Activated T-cell treated with anti-CD3 and anti-CD28 coated beads, Interleukin-2, amount 50 U/mL, for 72 hours (primary cell): ENCODE measurements at regions not wholly inside any gene's neighbourhood (a gene's known extent, or its start where the extent isn't known, plus 50 kb on each side); places are given as distances from the start of the nearest gene placed in this dataset.
A peak's percentile ranks its signal among the peaks of the same experiment; 100 is the strongest.

ENCODE experiments used
- ATAC-seq, 2 donors: fragments of 150-1000 bp; cut with Tn5 transposase; replicated peaks in 1 of 2; 2 replicates each; pipeline ENCODE4 v1.10.0; 2021; ENCODE audit warnings: moderate library complexity in 2 of 2, mild to moderate bottlenecking in 1 of 2
- DNase-seq, 2 donors: peaks; one replicate each; pipeline ENCODE4 v3.0.0; 2021 to 2022; ENCODE audit warnings: mixed read lengths in 1 of 2
- H3K27ac Mint-ChIP-seq: one replicate; pipeline ENCODE4 v1.8.0; 2022; ENCODE audit warnings: mild to moderate bottlenecking, moderate library complexity, mixed read lengths
- H3K27me3 Mint-ChIP-seq: one replicate; pipeline ENCODE4 v1.8.0; 2022; ENCODE audit warnings: low read depth, mixed read lengths
- H3K36me3 Mint-ChIP-seq, 2 donors: one replicate each; pipeline ENCODE4 v1.8.0; 2022; ENCODE audit warnings: mixed read lengths in 2 of 2, mild to moderate bottlenecking in 1 of 2; ENCODE audit not compliant: insufficient read depth in 2 of 2
- H3K4me1 Mint-ChIP-seq: one replicate; pipeline ENCODE4 v1.8.0; 2022; ENCODE audit warnings: low read depth, mixed read lengths
- H3K4me3 Mint-ChIP-seq, 2 donors: one replicate each; pipeline ENCODE4 v1.8.0; 2022; ENCODE audit warnings: mild to moderate bottlenecking in 2 of 2, mixed read lengths in 2 of 2, moderate library complexity in 2 of 2
- H3K9me3 Mint-ChIP-seq, 2 donors: one replicate each; pipeline ENCODE4 v1.8.0; 2022; ENCODE audit warnings: mixed read lengths in 2 of 2

DNA sequence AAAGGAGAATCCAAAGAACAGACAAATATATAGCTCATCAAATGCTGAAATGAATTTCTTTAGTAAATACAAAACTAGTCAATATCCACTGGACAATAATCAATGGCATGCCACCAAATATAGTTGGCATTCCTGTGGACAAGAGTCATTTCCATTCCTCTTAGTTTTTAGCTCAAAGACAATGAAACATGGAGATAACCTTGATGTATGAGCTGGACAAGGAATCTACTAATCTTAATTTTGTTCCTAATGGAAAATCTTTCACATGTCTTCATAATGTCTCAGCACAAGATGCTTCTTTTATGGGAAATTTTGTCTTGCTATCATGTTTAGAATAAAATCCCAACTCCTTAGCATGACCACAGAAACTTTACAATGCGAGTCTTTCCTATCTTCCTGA, 87.8 kb downstream of the PFDN4 start:
- no peaks in the 10 kb centered on the region for H3K36me3 Mint-ChIP-seq
- ATAC-seq (no peak), DNase-seq (no peak)
- no peaks in the 10 kb centered on the region for H3K9me3 Mint-ChIP-seq
- no peak overlapping the region for H3K4me3 Mint-ChIP-seq
- no peak overlapping the region for H3K27ac Mint-ChIP-seq
- peaks cover 16% of the 10 kb centered on the region for H3K4me1 Mint-ChIP-seq
- H3K27me3 Mint-ChIP-seq, result peaks cover 54% of the 10 kb centered on the region

DNA sequence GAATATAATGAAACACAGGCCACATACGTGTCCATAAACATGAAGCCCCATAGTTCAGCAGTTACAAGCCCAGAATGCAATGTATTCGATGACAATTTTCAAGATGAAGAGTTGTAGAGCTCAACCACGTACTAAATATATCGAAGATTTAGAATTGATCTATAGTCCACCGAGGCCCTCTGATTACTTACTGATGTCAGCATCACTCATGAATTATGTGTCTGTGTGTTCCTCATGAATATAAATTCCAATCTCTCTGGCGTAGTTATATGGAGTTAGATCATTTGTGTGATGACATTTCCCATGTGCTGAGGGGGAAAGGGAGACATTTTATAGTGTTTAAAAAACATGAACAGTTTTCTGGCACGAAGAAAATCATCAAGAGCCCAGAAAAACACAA, 97.5 kb downstream of the PFDN4 start:
- Mint-ChIP-seq H3K27me3 (peaks cover 39% of the 10 kb centered on the region), H3K36me3 (no peaks in the 10 kb centered on the region), H3K9me3 (no peaks in the 10 kb centered on the region), H3K4me1 (peaks cover 10% of the 10 kb centered on the region), H3K27ac (no peak overlapping the region), H3K4me3 (no peak overlapping the region)
- DNase-seq (no peak), ATAC-seq (no peak)

DNA sequence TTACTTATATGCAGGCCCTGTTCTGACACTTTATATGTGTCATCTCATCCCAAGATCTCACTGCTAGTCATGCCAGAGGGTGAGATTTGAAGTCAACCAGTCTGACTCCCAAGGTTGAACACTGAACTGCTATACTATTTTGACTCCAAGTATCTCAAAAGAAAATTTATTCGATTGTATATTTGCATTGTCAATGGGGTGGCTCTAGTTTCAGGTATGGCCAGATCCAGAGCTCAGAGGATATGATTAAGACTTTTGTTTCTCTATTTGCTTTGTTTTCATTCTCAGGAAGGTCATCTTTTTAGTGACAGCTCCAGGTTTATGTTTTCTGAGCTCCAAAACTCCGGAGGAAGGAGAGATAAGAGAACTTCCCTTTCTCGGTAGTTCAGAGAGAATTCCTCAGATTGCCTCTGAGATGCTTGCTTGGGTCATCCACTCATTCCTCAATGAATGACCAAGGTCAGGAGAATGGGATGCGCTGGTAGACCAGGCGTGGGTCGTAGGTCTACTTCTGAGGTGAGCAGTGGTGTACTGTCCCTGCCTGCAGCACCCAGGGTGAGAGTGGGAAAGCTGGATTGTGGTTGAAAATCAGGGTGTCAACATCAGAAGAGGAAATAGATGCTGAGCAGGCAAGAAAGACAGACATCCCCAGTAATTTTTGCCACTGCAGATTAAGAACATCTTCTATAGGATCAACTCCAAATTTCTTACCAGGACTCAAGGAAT, 99.3 kb downstream of the PFDN4 start:
- no peak overlapping the region for H3K4me3 Mint-ChIP-seq
- ATAC-seq, result peak in 1 of 2 donors; percentile 36
- H3K9me3 Mint-ChIP-seq, result no peaks in the 10 kb centered on the region
- H3K4me1 Mint-ChIP-seq, result peaks cover 10% of the 10 kb centered on the region
- no peaks in the 10 kb centered on the region for H3K36me3 Mint-ChIP-seq
- H3K27me3 Mint-ChIP-seq, result peaks cover 37% of the 10 kb centered on the region
- H3K27ac Mint-ChIP-seq, result no peak overlapping the region
- DNase-seq, result no peak

GRCh38 chr20:54308804-54309203, 100.9 kb downstream of the PFDN4 start:
- ATAC-seq (no peak), DNase-seq (no peak)
- Mint-ChIP-seq H3K4me3 (no peak overlapping the region), H3K27ac (no peak overlapping the region), H3K36me3 (no peaks in the 10 kb centered on the region), H3K9me3 (no peaks in the 10 kb centered on the region), H3K27me3 (peaks cover 23% of the 10 kb centered on the region), H3K4me1 (peaks cover 10% of the 10 kb centered on the region)

GRCh38 chr20:54318892-54319291, 111.0 kb downstream of the PFDN4 start:
- Mint-ChIP-seq H3K27me3 (peaks cover 36% of the 10 kb centered on the region), H3K4me3 (no peak overlapping the region), H3K9me3 (no peaks in the 10 kb centered on the region), H3K36me3 (no peaks in the 10 kb centered on the region), H3K27ac (no peak overlapping the region), H3K4me1 (peaks cover 16% of the 10 kb centered on the region)
- DNase-seq, result no peak
- no peak for ATAC-seq

DNA sequence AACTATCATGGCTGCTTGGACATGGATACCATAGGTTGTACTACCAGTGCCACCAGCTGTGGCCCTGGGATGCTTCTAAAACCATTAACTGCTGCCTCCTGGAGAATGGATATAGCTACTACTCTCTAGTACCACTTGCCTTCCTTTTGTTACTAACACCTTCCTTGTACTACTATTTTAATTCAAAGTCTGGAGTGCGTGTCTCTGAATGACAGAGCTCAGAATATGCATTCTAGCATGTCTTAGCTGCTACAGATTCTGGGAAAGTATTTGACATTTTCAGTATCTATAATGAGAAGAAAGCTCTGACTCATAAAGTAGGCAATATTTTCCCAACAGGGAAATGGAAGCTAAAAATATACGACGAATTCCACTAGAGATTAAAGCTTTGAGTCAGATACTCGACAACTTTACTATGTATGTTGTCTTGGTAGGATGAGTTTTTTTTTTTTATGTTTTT, 112.3 kb downstream of the PFDN4 start:
- Mint-ChIP-seq H3K9me3 (no peaks in the 10 kb centered on the region), H3K4me3 (peak overlapping the region in 1 of 2 donors; percentile 16), H3K36me3 (no peaks in the 10 kb centered on the region), H3K27ac (no peak overlapping the region), H3K27me3 (peaks cover 35% of the 10 kb centered on the region), H3K4me1 (peaks cover 29% of the 10 kb centered on the region)
- ATAC-seq (peak; percentile 15 to 59), DNase-seq (no peak)

- H3K9me3 Mint-ChIP-seq, result no peaks in the 10 kb centered on the region
- H3K4me1 Mint-ChIP-seq, result peaks cover 29% of the 10 kb centered on the region
- no peak overlapping the region for H3K4me3 Mint-ChIP-seq
- no peak for DNase-seq
- ATAC-seq, result no peak
- H3K27ac Mint-ChIP-seq, result no peak overlapping the region
- no peaks in the 10 kb centered on the region for H3K36me3 Mint-ChIP-seq
- H3K27me3 Mint-ChIP-seq, result peaks cover 28% of the 10 kb centered on the region
Observed at GRCh38 chr20:54321352-54322087, 113.6 kb downstream of the PFDN4 start.

DNA sequence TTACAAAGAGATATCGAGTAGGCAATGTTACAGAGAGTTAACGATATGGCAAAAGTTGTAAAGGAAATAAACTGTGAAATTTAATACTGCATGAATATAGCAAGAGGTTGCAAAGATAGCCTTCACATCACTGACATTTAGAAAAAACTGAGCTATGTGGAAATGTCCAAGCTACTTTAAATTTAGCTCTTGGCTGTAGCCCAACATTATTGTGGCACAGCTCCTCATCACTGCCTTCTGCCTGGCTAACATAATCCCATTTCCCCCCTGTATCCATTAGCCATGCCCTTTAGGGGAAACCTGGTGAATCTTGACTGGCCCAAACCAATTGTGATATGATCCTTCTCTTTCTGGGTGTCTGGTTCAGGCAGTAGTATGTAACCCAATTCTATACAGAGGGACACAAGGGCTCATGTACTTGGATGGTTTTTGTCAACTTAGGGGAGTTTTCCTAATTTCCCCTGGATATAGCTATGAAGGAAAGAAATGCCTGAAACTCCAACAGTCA, 115.4 kb downstream of the PFDN4 start:
- DNase-seq (no peak), ATAC-seq (no peak)
- Mint-ChIP-seq H3K4me3 (no peak overlapping the region), H3K9me3 (no peaks in the 10 kb centered on the region), H3K27ac (no peak overlapping the region), H3K4me1 (peaks cover 29% of the 10 kb centered on the region), H3K36me3 (no peaks in the 10 kb centered on the region), H3K27me3 (peaks cover 23% of the 10 kb centered on the region)

DNA sequence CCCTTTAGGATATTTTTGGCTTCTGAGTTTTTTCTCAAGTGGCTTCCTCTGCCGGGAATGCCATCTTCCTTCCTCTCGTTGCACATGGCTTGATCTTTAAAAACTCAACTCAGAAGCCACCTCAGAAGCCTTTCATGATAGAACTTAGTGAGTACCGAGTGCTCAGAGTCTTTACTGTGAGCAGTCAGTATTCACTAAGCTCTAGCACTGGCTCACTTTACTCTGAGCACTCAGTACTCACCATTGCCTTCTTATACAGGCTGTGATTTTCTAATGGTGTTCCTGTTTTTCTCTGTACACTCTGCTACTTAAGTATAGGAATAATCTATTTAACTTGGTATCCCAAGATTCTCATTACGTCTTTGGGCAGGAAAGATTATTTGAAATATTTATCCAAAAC, 116.2 kb downstream of the PFDN4 start:
- Mint-ChIP-seq H3K36me3 (no peaks in the 10 kb centered on the region), H3K27me3 (peaks cover 23% of the 10 kb centered on the region), H3K4me1 (peaks cover 29% of the 10 kb centered on the region), H3K4me3 (no peak overlapping the region), H3K9me3 (no peaks in the 10 kb centered on the region), H3K27ac (no peak overlapping the region)
- no peak for DNase-seq
- ATAC-seq, result no peak

DNA sequence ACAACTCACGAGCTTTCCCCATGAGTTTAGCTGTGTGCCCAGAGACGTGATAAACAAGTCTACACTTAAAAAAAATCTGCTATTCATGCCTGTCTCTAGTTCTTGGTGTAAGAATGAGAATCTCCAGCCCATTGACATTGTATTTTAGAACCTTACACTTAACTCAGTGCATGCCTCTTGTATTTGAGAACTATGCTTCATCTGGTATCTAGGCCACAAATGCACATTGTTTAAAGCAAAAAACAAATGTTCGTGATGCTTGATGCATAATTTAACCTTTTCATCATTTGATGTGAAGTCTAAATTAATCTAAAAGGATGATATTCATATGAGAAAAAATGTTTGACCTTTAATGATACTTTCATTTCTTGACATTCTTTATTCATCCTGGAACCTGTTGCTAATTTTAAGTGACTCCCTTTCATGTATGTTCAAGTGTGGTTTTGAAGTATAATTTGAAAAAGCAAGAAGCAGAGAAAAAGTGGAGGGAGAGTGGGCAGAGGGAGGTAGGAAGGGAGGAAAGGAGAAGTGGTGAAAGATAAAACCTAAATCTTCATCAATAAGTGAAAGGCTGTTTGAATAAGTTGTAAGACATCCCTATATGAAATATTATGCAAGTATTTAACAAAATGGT, 116.9 kb downstream of the PFDN4 start:
- H3K27me3 Mint-ChIP-seq, result peaks cover 16% of the 10 kb centered on the region
- H3K36me3 Mint-ChIP-seq, result no peaks in the 10 kb centered on the region
- H3K4me3 Mint-ChIP-seq, result peak overlapping the region in 1 of 2 donors; percentile 14
- H3K27ac Mint-ChIP-seq, result no peak overlapping the region
- DNase-seq, result no peak
- H3K4me1 Mint-ChIP-seq, result peaks cover 29% of the 10 kb centered on the region
- H3K9me3 Mint-ChIP-seq, result no peaks in the 10 kb centered on the region
- ATAC-seq, result no peak

DNA sequence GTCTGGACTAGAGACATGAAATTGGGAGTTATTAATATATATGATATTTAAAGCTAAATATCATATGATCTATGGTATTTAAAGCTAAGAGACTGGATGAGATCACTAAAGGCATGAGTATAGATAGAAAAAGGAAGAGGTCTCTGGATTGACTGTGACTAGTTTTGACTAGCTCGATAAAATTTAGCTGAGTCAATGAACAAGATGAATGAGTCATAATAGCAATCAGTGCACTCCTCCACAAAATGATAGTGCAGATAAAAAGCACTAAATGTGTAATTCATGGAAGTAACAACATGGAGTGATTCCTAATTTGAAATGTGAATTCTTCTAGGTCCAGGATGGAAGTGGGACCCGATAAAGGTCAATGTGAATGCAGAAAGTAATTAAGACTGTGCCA, 127.4 kb downstream of the PFDN4 start:
- Mint-ChIP-seq H3K4me3 (no peak overlapping the region), H3K27me3 (peaks cover 12% of the 10 kb centered on the region), H3K9me3 (no peaks in the 10 kb centered on the region), H3K27ac (no peak overlapping the region), H3K36me3 (peaks cover 0 to 2% of the 10 kb centered on the region in 2 donors), H3K4me1 (no peaks in the 10 kb centered on the region)
- no peak for ATAC-seq
- no peak for DNase-seq

- peaks cover 0 to 2% of the 10 kb centered on the region in 2 donors for H3K36me3 Mint-ChIP-seq
- no peaks in the 10 kb centered on the region for H3K9me3 Mint-ChIP-seq
- H3K27ac Mint-ChIP-seq, result no peak overlapping the region
- H3K4me1 Mint-ChIP-seq, result no peaks in the 10 kb centered on the region
- H3K27me3 Mint-ChIP-seq, result peaks cover 12% of the 10 kb centered on the region
- H3K4me3 Mint-ChIP-seq, result no peak overlapping the region
- DNase-seq (no peak), ATAC-seq (no peak)
Observed at GRCh38 chr20:54337144-54337543, 129.3 kb downstream of the PFDN4 start.

DNA sequence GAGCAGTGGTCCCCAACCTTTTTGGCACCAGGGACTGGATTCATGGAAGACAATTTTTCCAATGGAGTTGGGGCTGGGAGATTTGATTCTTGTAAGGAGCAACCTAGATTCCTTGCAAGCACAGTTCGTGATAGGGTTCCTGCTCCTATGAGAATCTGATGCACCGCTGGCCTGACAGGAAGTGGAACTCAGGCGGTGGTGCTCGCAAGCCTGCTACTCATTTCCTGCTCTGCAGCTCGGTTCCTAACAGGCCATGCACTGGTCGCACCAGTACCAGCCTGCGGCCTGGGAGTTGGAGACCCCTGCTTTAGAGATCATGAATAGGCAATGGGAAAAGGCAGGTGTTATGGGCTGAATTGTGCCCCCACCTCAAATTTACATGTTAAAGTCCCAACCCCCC, 131.2 kb downstream of the PFDN4 start:
- Mint-ChIP-seq H3K9me3 (no peaks in the 10 kb centered on the region), H3K27ac (no peak overlapping the region), H3K4me3 (no peak overlapping the region), H3K4me1 (no peaks in the 10 kb centered on the region), H3K36me3 (peaks cover 0 to 2% of the 10 kb centered on the region in 2 donors), H3K27me3 (peaks cover 18% of the 10 kb centered on the region)
- DNase-seq, result no peak
- ATAC-seq, result no peak
